ENCODE measurements at regions not wholly inside any gene's neighbourhood (a gene's known extent, or its start where the extent isn't known, plus 50 kb on each side); places are given as distances from the start of the nearest gene placed in this dataset.

GRCh38 chr5:26666371-26666770 lies 372.0 kb downstream of the CDH9 start:
- H3K36me3 ChIP-seq (replicated peaks in 1 of 2; ENCODE audit: control extremely low read depth in 1 of 2, control insufficient read depth in 1 of 2, extremely low read depth in 1 of 2, insufficient read depth in 2 of 2, low read length in 1 of 2), result no peaks in the 10 kb centered on the region
- no peak overlapping the region for H3K27ac ChIP-seq (ENCODE audit: low read length in 2 of 2)
- TF ChIP-seq EZH2 (IDR thresholded peaks at IDR 0.05; ENCODE audit: borderline replicate concordance, insufficient read depth, low read depth, low read length, poor library complexity, severe bottlenecking), result no peak
- no peak for TF ChIP-seq CTCF (IDR thresholded peaks at IDR 0.05)
- peaks cover 0 to 16% (median 0%) of the 10 kb centered on the region in 3 donors for H3K9me3 ChIP-seq (ENCODE audit: control extremely low read depth in 1 of 3, control insufficient read depth in 2 of 3, insufficient read depth in 1 of 3, low read length in 2 of 3)
- POLR2A ChIA-PET, result no interaction called here
- CTCF ChIA-PET, result no interaction called here
- no peaks in the 10 kb centered on the region for H3K79me2 ChIP-seq (ENCODE audit: control insufficient read depth, insufficient read depth, low read length)
- H3K27me3 Mint-ChIP-seq, result no peaks in the 10 kb centered on the region
- intact Hi-C loops (cut with micrococcal nuclease), result no loop called here
- ATAC-seq (ENCODE audit: low read depth) (no peak), DNase-seq (no peak)
- no peak overlapping the region for H3K4me3 ChIP-seq (ENCODE audit: control extremely low read depth in 1 of 5, extremely low read depth in 1 of 5, insufficient read depth in 1 of 5, low read depth in 2 of 5, low read length in 4 of 5)
- H3K4me2 ChIP-seq (replicated peaks; ENCODE audit: low read depth, low read length, poor library complexity, severe bottlenecking), result no peak overlapping the region
- no peaks in the 10 kb centered on the region for H4K20me1 ChIP-seq (ENCODE audit: control insufficient read depth, insufficient read depth, low read length, poor library complexity, severe bottlenecking)
- H3K4me1 ChIP-seq (ENCODE audit: control insufficient read depth in 2 of 2, insufficient read depth in 2 of 2, low read length in 2 of 2), result no peaks in the 10 kb centered on the region
- H3K4me1 Mint-ChIP-seq, result no peaks in the 10 kb centered on the region
- H2AFZ ChIP-seq (ENCODE audit: insufficient read depth, low read depth, low read length, poor library complexity, severe bottlenecking), result no peak overlapping the region
- H3K9ac ChIP-seq (ENCODE audit: low read length), result no peak overlapping the region
- H3K27me3 ChIP-seq (replicated peaks in 1 of 4; ENCODE audit: control extremely low read depth in 1 of 4, control insufficient read depth in 3 of 4, insufficient read depth in 4 of 4, low read length in 3 of 4), result no peaks in the 10 kb centered on the region
- no peaks in the 10 kb centered on the region for H3K9me3 Mint-ChIP-seq (ENCODE audit: insufficient read depth)
- no peak overlapping the region for H3K27ac Mint-ChIP-seq
- H3K4me3 Mint-ChIP-seq, result no peak overlapping the region

- H4K20me1 ChIP-seq (ENCODE audit: control insufficient read depth, insufficient read depth, low read length, poor library complexity, severe bottlenecking), result no peaks in the 10 kb centered on the region
- H3K4me2 ChIP-seq (replicated peaks; ENCODE audit: low read depth, low read length, poor library complexity, severe bottlenecking), result no peak overlapping the region
- H3K79me2 ChIP-seq (ENCODE audit: control insufficient read depth, insufficient read depth, low read length), result no peaks in the 10 kb centered on the region
- Mint-ChIP-seq H3K4me3 (no peak overlapping the region), H3K27ac (no peak overlapping the region), H3K4me1 (no peaks in the 10 kb centered on the region), H3K9me3 (ENCODE audit: insufficient read depth) (no peaks in the 10 kb centered on the region), H3K27me3 (no peaks in the 10 kb centered on the region)
- peaks cover 0 to 12% (median 0%) of the 10 kb centered on the region in 3 donors for H3K9me3 ChIP-seq (ENCODE audit: control extremely low read depth in 1 of 3, control insufficient read depth in 2 of 3, insufficient read depth in 1 of 3, low read length in 2 of 3)
- H3K27ac ChIP-seq (ENCODE audit: low read length in 2 of 2), result no peak overlapping the region
- POLR2A ChIA-PET, result no interaction called here
- CTCF ChIA-PET, result no interaction called here
- H3K9ac ChIP-seq (ENCODE audit: low read length), result no peak overlapping the region
- no peaks in the 10 kb centered on the region for H3K27me3 ChIP-seq (replicated peaks in 1 of 4; ENCODE audit: control extremely low read depth in 1 of 4, control insufficient read depth in 3 of 4, insufficient read depth in 4 of 4, low read length in 3 of 4)
- DNase-seq, result no peak
- no CpG with 5 or more reads among the region's 1 CpG for WGBS (ENCODE audit: insufficient coverage)
- H3K36me3 ChIP-seq (replicated peaks in 1 of 2; ENCODE audit: control extremely low read depth in 1 of 2, control insufficient read depth in 1 of 2, extremely low read depth in 1 of 2, insufficient read depth in 2 of 2, low read length in 1 of 2), result no peaks in the 10 kb centered on the region
- intact Hi-C loops (cut with micrococcal nuclease), result no loop called here
- TF ChIP-seq CTCF (IDR thresholded peaks at IDR 0.05) (no peak), EZH2 (IDR thresholded peaks at IDR 0.05; ENCODE audit: borderline replicate concordance, insufficient read depth, low read depth, low read length, poor library complexity, severe bottlenecking) (no peak)
- ATAC-seq (ENCODE audit: low read depth), result no peak
- H3K4me1 ChIP-seq (ENCODE audit: control insufficient read depth in 2 of 2, insufficient read depth in 2 of 2, low read length in 2 of 2), result no peaks in the 10 kb centered on the region
- H3K4me3 ChIP-seq (ENCODE audit: control extremely low read depth in 1 of 5, extremely low read depth in 1 of 5, insufficient read depth in 1 of 5, low read depth in 2 of 5, low read length in 4 of 5), result no peak overlapping the region
- H2AFZ ChIP-seq (ENCODE audit: insufficient read depth, low read depth, low read length, poor library complexity, severe bottlenecking), result no peak overlapping the region
Measured at GRCh38 chr5:26663500-26663899, 374.9 kb downstream of the CDH9 start.

All from B cell (primary cell).